AG08396 (cell line): ENCODE measurements at regions not wholly inside any gene's neighbourhood (a gene's known extent, or its start where the extent isn't known, plus 50 kb on each side); places are given as distances from the start of the nearest gene placed in this dataset.

Experiments used
- DNase-seq: peaks from one replicate; pipeline ENCODE4 v3.0.0; 2012; ENCODE audit warnings: low spot score, mixed read lengths

DNA sequence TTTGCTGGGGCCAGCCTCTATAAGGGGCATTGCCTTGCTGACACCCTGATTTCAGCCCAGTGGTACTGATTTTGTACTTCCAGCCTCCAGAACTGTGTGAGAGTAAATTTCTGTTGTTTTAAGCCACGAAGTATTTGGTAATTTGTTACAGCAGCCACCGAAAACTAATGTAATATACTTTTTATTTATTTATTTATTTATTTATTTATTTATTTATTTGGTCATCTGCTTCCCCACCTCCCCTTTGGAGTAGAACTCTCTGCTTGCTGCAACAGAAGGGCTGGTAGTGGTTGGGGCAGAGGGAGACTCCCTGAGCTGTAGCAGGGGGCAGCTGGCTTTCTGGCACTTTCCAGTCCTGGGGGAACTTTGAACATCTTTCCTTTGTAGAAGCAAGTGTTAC is 128.4 kb upstream of the RAG2 start:
- no peak for DNase-seq

DNA sequence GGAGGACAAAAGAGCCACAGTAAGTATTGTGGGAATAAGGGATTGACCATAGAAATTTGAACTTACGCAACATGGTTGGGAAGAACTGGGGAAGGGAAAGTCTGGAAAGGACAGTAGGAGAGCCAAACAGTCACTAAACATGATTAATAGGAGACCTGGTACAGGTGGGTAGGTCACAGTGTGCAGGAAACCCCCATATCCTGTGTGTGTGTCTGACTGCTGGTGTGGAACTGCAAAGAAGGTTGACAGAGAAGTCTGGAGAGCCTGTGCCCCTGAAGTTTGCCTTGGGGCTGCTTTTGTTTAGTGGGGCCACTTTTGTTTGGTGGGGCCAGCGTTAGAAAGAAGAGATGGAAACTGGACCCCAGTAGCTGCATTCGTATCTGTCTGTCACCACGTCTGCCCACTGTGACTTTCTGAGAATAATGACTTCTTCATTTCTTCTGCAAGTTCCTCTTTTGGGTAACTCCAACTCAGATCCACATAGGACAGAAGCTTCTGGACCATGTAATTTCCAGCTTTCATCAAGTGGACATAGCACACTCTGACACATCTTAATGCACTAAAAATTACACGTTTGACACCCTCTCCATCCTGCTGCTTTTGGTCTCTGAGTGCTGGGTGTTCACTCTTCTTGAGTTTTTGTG is 126.8 kb upstream of the RAG2 start:
- no peak for DNase-seq

DNA sequence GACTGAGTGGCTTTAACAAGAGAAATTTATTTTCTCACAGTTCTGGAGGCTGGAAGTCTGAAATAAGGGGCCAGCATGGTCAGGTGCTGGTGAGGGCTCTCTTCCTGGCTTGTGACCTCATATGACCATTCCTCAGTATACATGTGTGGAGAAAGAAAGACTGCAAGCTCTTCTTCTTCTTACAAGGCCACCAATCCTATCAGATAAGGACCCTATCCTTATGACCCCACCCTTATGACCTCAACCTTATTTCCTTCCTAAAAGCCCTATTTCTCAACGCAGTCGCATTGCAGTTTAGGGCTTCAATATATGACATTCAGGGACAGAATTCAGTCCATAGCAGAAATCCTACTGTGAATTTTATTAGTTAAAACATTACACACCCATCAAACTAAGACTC is 124.4 kb upstream of the RAG2 start:
- DNase-seq, result no peak

DNA sequence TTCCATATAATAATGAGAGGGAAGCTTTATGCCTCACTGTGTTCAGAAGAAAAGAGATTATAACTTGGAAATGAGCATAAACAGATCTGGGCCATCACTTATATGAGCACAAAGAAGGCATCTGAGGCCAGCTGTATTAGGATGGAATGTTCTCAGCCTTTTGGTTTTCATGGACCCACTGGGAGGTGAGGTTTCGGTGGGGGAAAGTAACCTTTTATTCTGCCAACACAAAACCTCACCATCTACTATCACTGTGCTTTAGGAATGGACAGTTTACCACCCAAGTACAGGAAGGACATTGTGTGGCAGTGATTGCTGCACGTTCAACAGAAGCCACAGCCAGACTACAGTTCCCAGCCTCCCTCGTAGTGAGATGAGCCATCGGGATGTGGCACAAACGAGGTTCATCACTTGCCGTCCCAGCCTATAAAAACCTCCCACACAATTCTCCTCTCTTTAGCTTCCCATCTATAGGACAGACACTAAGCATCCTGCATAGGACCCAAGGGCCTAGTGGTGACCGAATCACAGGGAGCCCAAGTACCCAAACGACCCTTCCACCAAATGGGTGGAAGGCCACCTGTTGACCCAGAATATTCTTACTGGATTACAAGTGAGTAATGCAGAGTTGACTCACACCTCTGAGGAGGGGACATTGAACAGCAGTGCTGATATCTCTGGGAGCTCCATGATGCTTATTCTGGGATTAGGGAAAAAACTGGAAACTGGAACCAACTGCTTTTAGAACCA is 121.5 kb upstream of the RAG2 start:
- no peak for DNase-seq

DNA sequence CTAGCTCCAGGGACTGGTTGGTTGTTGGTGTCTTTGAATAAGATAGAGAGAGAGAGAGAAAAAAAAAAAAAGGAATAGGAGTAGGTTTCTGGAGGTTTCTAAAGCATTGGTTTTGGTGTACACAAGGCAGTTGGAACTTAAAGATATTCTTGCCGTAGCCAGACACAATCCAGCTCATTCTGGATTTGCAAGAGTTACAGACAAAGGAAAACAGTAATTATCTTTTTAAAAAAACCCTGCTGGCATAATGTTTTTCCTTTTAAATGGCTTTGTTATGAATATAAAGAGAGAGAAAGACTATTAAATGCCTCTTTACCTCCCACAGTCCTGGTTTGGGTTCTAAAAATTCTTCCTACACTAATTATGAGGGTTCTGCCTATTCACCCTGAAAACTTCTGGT is 120.4 kb upstream of the RAG2 start:
- no peak for DNase-seq

DNA sequence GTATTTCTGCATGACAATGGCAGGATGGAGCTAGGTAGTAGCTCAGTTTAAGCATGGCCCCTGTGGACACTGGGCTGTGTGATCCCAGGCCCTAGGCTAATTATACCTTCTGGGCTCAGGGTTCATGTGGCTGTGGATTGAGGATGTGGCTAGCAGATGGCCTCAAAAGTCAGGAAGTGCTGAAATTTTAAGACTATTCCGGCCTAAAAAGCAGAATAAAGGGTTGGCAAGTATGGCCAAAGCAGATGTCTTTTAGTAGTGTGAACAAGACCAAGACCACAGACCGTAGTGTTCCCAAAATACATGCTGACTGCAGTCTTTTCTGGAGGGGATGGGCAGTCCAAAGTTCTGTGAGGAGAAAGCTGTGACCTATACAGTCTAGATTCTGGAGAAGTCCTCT is 115.7 kb upstream of the RAG2 start:
- DNase-seq, result no peak

DNA sequence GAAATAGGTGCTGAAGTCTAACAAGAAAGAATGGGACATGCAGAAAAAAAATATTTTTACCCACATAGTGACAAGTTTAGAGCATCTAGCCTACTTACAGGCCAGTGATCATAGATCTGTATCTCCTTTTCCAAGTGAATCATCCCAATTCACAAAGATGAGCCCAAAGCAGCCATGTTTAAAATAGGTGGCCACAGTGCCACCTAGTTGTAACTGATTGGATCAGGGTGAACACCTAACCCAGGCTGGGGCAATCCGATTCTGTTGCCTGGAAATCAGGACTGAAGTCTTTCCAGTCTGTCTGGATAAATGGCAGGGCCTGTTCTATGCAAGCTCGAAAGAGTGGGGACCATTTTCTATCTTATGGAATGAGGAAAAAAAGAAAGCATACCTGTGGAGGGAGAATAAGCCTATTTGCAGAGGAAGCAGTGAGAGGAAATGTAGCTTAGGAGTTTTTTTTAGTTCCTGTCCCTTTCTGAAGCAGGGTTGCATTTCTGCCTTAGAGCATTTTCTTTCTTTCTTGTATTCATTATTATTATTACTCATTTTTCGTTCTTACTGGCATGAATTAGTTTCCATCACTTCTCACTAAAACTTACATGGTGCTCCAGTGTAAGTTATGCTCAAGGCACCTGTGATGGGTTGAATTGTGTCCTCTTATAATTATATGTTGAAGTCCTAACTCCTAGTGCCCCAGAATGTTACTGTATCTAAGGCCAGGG is 113.2 kb upstream of the RAG2 start:
- no peak for DNase-seq
